HG02870 (cell line): ENCODE measurements at regions not wholly inside any gene's neighbourhood (a gene's known extent, or its start where the extent isn't known, plus 50 kb on each side); places are given as distances from the start of the nearest gene placed in this dataset.
"Not testable (repeated sequence)": the region's sequence is repeated elsewhere in the genome, so short reads cannot be mapped to it uniquely, and the experiment has no call there.

Source experiments
- ATAC-seq: cut with Tn5 transposase; IDR thresholded peaks from one replicate; pipeline ENCODE4 v1.9.1; 2021; ENCODE audit warnings: mild to moderate bottlenecking, moderate library complexity; ENCODE audit not compliant: unreplicated experiment

DNA sequence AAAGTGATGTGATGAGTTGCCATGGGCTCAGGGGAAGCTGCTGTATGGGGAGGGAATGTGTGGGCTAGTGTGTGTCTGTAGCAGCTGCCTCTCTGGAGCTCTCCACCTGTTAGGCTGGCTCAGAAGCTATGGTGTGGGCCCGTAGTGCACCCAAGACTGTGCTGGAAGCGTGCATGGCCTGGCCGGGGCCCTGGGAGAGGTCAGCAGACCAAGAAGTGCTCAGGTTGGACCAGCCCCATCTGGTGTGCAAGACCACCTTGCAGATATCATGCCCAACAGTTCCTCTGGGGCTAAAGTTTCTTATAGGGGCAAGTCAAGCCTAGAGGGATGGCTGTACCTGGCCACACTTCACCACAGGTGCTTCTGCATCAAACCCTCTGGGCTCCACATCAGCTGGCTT lies 274.4 kb upstream of the CCDC179 start:
- ATAC-seq: no peak

DNA sequence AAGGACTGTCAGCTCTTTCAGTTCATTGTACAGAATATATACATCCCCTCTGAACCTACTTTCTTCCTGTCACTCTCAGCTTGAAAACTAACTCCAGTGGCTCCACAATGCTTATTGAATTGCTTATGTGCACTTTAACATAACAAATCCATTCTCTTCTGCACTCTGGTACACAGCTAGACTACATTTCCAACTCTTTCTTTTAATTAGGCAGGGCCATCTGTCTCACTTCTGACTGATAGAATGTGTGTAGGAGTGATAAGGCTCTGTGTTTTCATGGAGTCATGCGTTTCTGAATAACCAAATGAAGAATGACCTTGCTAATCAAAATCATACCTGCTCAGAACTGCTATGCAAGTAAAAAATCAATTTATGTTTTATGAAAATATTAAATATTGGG lies 278.5 kb upstream of the CCDC179 start:
- ATAC-seq: no peak

DNA sequence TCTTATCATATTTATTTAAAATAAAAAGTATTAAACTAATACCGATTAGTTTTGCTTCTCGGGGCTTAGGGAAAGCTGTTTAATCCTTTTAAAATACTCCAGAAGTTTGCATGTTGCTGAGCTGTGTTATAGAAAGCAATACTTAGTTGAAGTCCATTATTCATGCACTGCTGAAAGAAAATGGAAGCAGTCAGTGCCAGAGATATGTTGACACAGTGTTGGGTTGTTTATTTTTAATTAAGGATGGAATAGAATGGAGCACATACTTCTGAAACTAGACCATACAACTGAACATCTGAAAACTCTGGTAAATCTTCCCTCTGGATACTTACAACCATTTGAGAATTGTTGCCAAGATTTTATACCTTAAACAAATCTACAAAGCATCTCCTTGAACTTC lies 282.7 kb upstream of the CCDC179 start:
- no peak for ATAC-seq

DNA sequence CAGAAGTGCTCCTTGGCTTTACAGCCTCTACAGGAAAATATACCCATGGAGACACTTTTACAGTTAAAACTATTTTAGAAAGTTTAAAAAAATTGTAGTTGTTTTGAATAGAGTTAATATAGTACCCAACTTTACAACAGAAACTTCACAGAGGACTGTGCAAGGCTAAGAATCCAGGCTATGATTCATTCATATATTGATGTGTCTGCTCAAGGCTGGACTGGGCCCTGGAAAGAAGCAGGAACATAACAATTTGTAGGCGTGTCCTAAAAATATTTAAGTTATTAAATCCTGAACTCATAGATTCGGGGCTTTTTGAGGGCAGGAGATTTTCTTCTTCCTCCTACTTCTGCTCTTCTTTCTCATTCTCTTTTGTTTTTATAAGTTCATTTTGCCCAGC lies 291.5 kb upstream of the CCDC179 start:
- ATAC-seq: no peak

DNA sequence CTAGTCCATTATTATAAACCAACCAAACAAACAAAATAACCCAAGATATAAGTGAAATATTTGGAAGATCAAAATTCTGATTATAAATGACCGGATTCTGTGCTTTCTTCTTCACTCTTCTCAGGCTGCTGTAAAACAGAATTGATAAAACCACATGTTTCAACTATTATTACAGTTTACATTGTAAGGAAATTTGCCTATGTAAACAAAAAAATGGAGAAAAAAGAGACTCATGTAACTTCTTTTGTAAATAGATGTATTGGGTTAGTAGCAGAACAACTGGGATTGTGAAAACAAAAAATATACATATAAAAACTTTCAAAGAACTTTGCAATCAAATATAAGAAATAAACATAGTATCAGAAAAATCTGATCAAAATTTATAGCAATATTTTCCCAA lies 295.2 kb upstream of the CCDC179 start:
- ATAC-seq: no peak

DNA sequence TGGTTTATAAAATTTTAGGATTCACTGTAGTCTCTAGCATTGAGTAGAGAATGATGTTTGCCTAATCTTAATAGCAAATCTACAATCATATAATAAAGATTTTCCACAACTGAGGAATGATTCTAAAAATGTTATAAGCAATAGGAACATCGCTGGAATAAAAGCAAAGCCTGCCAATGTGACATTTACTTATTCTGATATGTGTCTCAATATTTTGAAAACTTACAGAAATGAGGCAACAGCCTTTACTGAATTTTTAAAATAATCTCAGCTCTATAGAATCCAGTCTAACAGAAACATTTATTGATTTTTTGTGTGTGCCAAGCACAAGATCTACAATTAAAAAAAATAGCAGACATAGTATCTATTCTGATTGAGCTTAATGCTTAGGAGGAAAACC lies 303.7 kb upstream of the CCDC179 start:
- ATAC-seq: no peak

DNA sequence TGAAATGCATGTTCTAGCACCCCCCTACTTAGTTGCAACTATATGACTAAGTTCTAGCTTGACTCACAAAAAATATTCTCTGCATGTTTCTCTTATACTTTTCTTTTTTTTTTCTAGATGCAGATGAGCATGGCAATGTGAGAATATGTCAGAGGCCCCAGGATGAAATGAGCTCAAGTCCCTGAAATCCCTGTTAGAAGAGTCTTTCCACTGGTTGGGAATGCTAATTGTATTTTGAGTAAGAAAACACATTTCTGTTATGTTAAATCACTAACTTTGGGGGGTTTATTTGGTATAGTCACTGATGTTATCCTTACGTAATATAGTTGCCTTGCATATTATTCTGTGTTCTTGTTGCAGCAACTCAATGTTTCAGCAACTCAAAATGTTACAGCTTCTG lies 306.1 kb upstream of the CCDC179 start:
- ATAC-seq: no peak

DNA sequence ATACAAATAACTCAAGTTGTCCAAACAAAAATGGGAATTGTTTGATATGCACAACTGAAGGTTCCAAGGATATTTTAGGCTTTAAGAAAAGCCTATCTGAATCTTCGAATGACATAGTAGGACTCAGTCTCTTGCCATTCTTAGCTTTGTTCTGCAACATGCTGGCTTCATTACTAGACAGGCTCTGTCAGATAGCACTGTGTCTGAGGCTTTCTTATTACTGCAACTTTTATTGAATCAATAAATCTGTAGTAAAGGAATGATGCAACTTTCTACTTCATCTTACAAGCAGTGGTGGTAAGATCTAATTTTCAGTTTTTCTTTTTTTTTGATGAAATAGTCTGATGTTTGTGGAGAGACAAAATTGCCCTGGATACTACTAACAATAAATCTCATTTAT lies 319.3 kb upstream of the CCDC179 start:
- no peak for ATAC-seq

DNA sequence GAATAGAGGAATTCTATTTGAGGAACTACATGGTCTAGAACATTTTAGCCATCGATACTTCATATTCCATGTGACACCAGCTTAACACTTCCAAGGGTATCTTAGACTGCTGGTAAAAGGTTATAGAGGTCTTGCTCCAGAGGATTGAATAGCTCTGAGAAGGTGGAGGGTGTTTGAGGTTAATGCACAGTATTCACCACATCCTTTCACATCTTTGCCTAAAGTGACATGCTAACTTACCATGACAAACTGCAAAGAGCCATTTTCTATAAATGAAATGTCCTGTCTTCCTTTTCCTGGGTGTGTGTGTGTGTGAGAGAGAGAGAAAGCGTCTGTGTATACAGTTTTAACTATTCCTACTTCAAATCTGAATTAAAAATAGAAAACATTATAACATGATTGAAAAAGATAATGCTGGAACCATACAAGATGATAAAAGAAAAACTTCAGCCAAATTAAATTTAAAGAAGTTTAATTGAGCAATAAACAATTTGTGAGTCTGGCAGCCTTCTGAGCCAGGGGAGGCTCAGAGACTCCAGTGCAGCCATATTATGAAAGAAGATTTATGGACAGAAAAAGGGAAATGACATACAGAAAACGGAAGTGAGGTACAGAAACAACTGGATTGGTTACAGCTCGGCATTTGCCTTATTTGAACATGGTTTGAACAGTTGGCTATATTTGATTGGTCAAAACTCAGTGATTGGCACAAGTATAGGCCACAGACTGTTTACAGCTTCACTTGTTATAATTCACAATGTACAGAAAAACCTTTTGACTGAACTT lies 320.9 kb upstream of the CCDC179 start:
- no peak for ATAC-seq

DNA sequence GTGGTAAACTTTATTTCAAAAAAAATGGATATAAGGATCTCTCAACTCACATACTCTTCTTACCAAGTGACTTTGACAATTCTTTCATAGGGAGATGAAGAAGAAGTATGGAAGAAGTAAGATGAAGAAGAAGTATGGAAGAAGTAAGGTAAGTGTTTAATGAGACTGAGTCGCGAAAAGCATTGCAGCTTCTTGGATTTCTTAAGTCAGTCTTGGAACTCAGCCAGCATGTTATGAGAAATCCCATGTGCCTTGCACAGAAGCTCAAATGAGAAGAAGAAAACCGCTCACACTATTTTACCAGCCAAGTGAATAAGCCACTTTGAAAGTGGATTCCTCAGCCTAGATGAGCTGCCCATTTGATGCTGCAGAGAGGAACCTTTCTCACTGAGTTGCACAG lies 332.0 kb upstream of the CCDC179 start:
- ATAC-seq: no peak

DNA sequence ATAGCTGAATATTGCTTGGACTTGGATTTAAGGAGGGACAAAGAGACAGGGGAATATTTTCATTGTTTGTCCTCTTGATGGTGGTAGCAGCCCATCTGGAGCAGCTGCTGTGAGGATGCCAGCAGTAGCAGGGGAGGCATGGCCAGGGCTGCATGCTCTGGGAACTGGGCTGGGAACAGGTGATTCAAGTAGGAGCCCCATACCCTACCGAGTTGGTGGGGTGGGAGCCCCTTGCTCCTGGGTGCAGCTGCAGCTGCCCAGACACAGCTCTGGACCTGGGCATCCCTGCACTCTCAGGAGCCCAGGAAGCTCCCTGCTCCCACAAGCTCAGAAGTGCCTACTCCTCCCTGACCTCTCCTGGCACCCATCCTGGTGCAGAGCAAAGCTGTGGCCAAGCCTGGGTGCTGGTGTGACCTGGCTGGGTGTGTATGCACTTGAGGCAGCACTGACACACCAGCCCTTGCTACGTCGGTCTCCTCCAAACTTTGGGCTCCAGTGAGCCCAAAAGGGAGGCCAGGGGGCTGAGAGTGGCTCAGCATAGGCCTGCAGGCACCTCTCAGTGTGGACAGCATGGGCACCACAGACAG lies 341.8 kb upstream of the CCDC179 start:
- ATAC-seq: no peak

DNA sequence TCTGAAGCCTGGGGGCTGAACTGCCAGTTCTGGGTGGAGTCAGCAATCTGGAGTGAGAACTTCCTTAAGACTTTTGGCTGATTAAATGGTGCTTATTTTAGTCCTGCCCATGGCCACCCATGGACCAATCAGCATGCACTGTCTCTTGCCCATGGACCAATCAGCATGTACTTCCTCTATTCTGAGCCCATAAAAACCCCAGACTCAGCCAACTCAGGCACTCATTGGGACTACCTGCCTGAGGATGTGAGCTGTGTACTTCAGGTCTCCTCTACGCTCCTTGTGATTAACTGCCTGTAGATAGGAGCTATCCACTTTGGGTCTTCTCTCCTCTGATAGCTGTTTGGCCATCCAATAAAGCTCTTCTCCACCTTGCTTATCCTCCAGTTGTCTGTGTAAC lies 342.3 kb upstream of the CCDC179 start:
- ATAC-seq: no peak

DNA sequence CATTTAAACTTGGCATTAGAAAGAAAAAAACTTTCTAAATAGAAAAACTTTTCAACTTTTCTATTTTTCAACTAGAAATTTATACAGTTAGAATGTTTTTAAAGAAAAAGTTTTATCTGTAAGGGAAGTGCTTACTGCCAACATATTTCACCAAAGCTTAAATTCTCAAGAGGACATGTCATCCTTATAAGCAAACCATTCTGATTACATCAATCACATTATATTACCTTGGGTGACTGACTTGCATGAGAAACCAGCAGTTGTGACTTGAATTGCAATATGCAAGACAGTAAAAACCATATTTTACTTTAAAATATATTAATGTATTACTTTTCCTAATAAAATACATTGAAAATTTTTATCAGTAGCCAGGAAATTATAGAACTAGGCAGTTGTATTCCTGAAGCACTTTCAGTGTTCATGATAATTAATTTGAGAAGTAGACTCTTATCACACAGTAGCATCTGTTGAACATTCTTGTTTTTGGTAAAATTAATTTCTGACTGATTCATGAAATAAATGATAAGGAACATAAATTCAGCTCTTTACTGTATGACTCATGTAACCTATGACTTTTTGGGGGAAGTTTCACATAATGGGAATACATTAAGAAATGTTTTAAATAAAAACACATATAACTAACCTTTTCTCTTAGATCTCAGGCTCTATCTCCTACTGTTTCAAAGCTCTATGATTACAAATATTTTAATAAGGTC lies 345.0 kb upstream of the CCDC179 start:
- no peak for ATAC-seq

DNA sequence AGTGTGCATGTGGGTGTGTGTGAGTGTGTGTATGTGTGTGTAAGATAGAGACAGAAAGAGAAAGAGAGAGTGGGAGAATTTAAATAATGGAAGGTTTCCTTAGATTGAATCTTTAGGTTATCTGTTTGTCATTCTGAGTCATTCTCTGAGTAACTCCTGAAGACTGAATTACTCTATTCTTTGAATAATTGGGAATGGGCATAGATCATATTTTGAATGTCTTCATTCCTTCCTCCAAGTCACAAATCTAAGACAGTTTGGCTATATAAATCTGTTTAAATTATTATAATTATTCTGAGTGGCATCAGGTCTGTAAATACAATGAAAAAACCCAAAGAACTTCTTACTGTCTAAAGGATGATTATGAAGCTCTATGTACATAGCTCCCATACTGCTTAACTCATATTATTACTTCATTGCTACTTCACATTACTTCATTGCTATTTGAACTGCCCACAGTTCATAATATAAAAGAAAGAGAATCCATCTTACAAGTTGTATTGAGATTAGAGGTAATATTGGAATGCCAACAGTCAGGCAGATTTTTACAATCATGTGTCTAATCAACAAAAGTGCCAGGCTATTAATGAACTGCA lies 346.6 kb upstream of the CCDC179 start:
- no peak for ATAC-seq

DNA sequence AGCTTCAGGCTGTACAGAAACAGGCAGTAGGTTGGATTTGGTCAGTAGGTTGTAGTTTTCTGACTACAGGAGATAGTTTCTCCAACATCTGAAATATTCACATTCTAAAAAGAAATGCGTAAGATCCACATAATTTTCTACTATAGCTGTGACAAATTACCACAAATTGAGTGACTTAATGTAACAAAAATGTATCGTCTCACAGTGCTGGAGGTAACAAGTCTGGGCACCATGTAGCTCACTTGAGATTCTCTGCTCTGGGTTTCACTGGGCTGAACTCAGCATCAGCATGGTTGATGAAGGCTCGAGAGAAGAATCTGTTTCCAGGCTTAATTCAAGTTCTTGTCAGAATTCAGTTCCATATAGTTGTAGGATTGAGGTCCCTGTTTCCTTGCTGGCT lies 350.9 kb upstream of the CCDC179 start:
- ATAC-seq: no peak

DNA sequence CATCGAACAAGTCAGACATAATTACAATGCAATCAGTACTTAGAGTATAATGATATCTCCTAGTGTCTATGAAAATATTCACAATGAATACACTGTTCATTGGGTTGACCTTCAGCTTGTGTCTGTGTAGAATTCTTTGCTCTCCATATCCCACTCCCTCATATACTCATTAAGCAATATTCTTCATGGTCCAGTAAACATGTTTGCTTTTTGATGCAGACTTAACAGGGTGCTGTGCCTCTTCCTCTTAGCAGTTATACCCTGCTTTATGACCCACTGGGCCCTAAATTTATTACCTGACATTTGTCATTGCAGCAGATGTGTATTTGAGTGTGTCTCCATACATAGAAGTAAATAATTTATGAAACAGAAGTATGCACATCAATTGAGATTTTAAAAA lies 352.5 kb upstream of the CCDC179 start:
- no peak for ATAC-seq

DNA sequence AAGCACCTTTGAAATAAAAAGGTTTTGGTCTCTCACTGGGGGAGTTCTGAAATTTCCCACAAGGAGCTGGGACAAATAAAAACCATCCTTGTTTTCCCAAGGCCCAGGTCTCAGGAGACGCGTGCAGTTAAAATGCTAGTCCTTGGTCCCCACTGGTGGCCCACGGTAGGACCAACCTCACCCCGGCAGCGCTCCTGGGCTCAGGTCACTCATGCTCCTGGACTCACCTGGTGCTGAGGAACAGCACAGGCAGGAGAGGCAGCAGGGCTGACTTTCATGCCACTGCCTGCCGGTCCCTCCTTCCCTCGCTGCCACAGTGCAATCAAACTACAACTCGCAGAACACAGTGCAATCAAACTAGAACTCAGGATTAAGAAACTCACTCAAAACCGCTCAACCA lies 356.8 kb upstream of the CCDC179 start:
- no peak for ATAC-seq

DNA sequence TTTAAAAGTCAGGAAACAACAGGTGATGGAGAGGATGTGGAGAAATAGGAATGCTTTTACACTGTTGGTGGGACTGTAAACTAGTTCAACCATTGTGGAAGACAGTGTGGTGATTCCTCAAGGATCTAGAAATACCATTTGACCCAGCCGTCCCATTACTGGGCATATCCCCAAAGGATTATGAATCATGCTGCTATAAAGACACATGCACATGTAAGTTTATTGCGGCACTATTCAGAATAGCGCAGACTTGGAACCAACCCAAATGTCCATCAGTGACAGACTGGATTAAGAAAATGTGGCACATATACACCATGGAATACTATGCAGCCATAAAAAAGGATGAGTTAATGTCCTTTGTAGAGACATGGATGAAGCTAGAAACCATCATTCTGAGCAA lies 359.8 kb upstream of the CCDC179 start:
- ATAC-seq: not testable (repeated sequence)

DNA sequence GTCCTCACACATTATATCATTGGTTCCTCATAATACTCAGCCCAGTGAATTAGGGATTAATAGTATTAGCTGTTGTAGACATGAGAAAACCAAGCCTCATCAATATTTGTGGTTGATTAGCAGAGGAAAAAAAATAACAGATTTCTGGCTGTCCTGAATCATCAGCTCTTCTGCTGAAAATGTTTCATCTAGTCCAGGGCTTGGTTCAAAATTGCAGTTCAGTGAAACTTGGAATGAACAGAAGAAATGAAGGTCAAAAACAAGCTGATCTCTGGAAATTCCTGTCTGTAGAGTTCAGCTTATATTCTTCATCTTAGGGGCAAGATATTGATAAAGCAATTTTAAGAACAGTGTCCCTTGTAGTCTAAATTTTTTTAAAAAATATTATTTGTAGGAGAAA lies 361.1 kb upstream of the CCDC179 start:
- no peak for ATAC-seq

DNA sequence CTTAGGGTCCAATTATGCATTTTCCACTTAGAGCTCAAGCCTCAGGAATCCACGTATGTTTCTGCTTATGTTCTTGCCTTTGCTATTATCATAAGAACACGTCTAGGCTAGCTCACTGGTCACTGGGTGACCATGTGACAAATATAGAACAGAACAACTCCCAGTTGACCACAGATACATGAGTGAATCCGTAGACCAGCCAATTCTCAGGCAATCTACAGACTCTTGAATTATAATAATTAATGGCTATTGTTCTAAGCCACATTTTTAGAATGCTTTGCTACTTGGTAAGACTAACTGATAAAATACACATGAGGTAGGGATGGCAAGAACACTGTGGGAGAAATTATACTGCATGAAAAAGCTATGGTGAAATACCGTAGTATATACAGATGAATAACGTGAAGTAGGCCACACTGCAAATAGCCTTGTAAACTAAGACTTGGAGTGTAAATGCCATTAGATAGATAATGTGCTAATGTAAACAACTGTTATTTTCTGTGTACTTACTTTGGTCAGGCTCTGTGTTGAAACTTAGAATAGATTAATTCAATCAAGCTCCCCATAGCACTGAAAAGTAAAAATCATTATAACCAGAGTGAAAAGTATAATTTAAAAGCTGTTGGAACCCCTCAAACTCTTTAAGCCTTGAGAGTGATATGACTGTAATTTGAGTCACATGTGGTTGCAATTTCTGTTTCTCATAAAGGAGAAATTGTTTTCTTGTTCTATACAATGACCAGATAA lies 366.2 kb upstream of the CCDC179 start:
- ATAC-seq: no peak

DNA sequence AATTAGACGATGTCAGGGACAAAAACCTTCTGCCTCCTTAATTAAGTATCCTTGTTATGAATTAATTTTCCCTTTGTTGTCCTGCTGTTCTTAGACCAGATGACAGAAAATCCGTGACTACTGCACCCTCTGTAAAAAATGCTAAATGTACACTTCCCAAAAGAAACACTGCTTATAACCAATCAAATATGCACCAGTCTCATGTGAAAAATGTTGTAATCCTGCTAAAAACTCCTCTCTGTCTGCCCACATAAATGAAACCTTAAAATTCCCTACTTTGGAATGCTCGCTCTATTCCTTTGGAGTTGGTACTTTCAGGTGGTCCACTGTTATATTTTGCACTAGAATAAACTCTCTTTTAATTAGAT lies 366.8 kb upstream of the CCDC179 start:
- ATAC-seq: no peak
